LNCaP clone FGC (cell line): ENCODE measurements at regions not wholly inside any gene's neighbourhood (a gene's known extent, or its start where the extent isn't known, plus 50 kb on each side); places are given as distances from the start of the nearest gene placed in this dataset.

Experiments
- DNase-seq: peaks from one replicate; pipeline ENCODE4 v3.0.0-alpha.2; 2011; ENCODE audit warnings: low read depth
- H3K4me3 ChIP-seq: 2 replicates; pipeline ENCODE4 v1.5.1; 2011; ENCODE audit warnings: mild to moderate bottlenecking, low read depth, low read length, control low read depth
- TF ChIP-seq, protein P1 (sequence below): IDR thresholded peaks from 2 replicates; pipeline ENCODE4 v1.5.1; 2012; ENCODE audit warnings: mild to moderate bottlenecking; ENCODE audit not compliant: control insufficient read depth, insufficient read depth; ENCODE audit errors: extremely low read depth

DNA sequence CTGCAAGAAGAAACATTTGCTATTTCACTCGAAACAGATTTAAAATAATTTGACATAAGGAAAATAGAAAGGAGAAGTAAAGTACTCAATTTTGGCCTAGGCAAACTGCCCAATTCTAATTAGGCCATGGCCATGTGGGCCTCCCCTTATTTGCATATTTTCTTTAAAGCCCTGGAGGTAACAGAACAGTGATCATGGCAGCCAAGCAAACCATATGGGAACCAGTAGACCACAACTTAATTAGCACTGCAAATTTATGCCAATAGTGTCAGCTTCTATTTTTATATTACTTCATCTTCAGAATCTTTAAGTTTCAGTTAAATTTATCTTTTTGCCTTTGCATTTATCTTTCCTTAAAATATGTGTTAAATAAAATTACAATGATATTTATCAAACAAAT is 63.3 kb upstream of the THSD7A start:
- DNase-seq: no peak
- TF ChIP-seq, protein P1, sequence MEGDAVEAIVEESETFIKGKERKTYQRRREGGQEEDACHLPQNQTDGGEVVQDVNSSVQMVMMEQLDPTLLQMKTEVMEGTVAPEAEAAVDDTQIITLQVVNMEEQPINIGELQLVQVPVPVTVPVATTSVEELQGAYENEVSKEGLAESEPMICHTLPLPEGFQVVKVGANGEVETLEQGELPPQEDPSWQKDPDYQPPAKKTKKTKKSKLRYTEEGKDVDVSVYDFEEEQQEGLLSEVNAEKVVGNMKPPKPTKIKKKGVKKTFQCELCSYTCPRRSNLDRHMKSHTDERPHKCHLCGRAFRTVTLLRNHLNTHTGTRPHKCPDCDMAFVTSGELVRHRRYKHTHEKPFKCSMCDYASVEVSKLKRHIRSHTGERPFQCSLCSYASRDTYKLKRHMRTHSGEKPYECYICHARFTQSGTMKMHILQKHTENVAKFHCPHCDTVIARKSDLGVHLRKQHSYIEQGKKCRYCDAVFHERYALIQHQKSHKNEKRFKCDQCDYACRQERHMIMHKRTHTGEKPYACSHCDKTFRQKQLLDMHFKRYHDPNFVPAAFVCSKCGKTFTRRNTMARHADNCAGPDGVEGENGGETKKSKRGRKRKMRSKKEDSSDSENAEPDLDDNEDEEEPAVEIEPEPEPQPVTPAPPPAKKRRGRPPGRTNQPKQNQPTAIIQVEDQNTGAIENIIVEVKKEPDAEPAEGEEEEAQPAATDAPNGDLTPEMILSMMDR: no peak
- no peak overlapping the region for H3K4me3 ChIP-seq

DNA sequence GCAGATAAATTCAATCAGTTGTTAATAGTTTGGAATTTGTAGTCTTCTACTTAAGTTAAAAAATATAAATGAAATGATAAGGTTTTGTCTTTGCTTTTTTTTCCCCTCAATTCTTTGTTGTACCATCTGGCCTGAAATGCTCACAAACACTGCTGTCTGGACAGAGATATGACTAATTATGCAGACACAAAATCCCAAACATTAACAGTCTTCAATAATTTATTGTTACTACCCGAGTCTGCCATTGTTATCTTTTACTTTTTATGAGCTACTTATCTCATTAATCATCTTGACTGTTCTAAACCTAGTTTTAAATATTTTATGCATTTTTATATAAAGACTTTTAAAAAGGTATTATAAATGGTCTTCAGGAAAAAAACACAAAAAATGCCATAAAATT is 64.7 kb upstream of the THSD7A start:
- H3K4me3 ChIP-seq: no peak overlapping the region
- TF ChIP-seq, protein P1: no peak
- DNase-seq: no peak

DNA sequence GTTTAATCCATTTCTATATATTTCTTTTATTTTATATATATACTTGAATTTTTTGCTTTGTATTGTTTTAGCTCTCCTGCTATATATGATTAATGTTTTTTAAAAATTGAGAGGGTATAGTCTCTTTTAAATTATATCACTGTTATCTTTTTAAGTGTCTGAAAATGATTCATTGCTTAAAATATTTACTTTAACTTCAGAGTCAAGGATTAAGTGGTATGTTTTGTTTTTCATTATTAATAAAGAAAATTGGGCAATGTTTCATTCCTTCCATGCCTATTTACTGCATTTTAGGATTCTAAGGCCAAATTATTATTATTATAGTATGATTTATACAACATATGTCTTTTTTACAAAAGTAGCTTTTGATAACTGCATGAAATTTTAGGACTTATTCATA is 67.2 kb upstream of the THSD7A start:
- TF ChIP-seq, protein P1: no peak
- DNase-seq: no peak
- H3K4me3 ChIP-seq: no peak overlapping the region

DNA sequence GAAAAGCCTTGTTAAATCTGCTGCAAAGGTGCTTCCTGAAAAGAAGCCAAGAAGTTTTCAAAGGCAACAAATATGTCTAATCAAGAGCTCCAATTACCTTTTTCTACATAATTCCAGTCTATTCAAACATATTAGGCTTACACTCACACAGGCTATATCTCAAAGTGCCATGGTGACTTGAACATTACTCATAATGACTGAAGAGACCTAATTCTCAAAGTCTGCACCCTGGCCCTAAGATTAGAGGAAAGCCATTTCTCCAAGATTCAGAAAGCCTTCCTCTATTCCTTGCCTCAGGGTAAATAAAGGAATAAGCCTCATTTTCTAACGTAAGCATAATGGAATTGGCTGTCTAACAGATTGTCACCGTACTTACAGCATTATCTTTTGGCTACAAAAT is 78.3 kb upstream of the THSD7A start:
- DNase-seq: no peak
- H3K4me3 ChIP-seq: no peak overlapping the region
- TF ChIP-seq, protein P1: no peak

DNA sequence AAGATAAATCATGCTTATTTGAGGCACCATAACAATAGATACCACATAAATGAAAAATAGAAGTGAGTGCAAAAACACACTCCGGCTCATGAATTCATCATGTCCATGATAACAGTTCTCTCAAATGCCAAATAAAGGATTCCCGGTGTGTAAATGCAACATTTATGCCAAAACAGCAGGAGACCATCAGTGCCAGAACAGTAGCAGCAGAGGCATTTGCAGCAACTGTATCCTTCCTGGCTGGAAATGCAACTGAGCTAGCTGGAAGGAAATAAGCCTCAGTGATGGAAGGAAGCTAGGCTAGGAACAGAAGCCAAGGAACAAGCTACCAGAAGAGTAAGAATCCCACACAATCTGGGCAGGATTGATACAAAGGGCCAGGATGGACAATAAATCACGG is 79.9 kb upstream of the THSD7A start:
- DNase-seq: no peak
- H3K4me3 ChIP-seq: no peak overlapping the region
- TF ChIP-seq, protein P1: no peak

DNA sequence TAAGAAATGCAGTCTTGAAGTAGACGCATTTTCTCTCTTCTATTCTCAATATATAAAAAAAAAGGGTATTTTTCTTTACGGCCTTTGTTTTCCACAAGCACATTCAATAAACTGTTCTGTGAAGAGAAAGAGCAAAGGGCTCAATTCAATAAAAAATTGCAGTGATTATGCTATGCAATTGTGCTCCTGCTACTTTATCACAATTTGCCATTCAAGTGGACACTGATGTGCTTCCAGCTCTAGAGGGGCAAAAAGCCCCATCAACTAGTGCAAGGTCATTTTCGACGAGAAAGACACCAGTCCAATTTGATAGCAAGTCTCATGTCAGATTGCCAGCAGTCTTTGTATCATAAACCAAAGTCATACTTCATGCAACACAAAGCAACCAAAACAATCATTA is 82.6 kb upstream of the THSD7A start:
- no peak overlapping the region for H3K4me3 ChIP-seq
- TF ChIP-seq, protein P1: no peak
- no peak for DNase-seq

DNA sequence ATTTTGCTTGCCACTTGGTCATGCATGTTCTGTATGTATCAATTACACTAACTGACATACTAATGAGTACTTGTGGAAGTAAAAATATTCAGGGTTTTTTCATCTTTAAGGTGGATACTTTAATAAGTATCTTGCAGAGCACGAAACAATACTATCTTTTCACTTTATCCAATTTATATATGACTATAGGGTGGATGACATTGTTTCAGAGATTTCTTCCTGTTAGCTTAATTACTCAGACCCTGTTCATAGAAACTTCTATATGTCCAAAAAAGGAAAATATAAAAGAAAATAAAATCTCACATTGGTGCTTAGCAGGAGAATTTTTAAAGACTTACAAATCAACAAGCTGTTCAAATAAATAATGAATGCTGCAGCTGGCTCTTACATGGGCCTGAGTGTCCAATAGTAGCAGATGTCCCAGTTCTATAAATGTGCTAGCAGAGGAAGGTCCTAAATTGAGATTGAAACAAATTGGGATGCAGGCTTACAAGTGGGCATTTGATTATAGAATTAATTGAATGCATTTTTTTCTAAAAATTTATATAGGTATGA is 91.5 kb upstream of the THSD7A start:
- DNase-seq: no peak
- no peak overlapping the region for H3K4me3 ChIP-seq
- TF ChIP-seq, protein P1: no peak
